ENCODE measurements at regions not wholly inside any gene's neighbourhood (a gene's known extent, or its start where the extent isn't known, plus 50 kb on each side); places are given as distances from the start of the nearest gene placed in this dataset.

GRCh38 chr3:147152476-147152875 lies 253.9 kb downstream of the ZIC4 start:
- H3K4me3 ChIP-seq, result no peak overlapping the region
- intact Hi-C loops (cut with DNase I), result no loop called here
- no peaks in the 10 kb centered on the region for H3K36me3 ChIP-seq
- no peak for DNase-seq
- peaks cover 0 to 17% of the 10 kb centered on the region in 2 donors for H3K9me3 ChIP-seq
- H3K4me1 ChIP-seq, result no peaks in the 10 kb centered on the region
- no peak for TF ChIP-seq CTCF (IDR thresholded peaks at IDR 0.05)
- no peak overlapping the region for H3K27ac ChIP-seq
- H3K27me3 ChIP-seq, result no peaks in the 10 kb centered on the region
- ATAC-seq, result no peak

DNA sequence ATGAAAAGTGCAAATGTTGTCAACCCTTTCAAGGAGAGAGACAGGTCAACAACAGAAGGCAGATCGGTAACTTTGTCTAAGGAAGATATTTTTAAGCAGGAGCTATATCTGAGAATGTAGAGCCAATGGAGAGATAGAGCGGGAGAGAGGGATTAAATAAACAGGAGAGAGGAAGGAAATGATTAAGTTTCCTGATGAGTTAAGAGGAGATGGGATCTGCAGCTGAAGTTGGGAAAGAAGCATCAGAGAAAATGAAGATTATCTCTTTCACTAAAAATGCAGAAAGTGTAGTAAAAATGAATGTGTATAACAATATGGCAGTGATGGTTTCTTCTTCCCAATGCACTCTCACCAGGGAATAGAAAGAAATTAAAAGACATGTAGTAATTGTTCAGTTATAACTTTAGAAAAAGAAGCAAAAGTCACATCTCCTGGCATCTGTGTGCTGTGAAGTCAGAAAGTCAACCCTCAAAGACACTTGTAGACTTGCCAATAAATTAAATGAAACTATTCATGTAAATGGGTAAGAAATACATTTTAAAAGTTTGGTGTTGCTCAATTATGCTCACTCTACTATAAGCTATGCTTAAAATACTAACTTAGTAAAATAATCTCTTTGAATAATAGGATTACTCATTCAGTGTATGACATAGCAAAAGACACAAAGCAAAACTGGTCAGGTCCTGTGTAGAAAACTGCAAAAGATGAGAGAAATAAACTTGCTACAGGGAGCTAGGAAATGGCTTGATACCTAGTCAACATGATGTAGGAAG lies 264.6 kb downstream of the ZIC4 start:
- no peak overlapping the region for H3K4me3 ChIP-seq
- H3K4me1 ChIP-seq, result no peaks in the 10 kb centered on the region
- H3K9me3 ChIP-seq, result no peaks in the 10 kb centered on the region
- intact Hi-C loops (cut with DNase I), result no loop called here
- DNase-seq, result no peak
- no peaks in the 10 kb centered on the region for H3K36me3 ChIP-seq
- TF ChIP-seq CTCF (IDR thresholded peaks at IDR 0.05), result no peak
- no peak for ATAC-seq
- no peak overlapping the region for H3K27ac ChIP-seq
- H3K27me3 ChIP-seq, result no peaks in the 10 kb centered on the region

DNA sequence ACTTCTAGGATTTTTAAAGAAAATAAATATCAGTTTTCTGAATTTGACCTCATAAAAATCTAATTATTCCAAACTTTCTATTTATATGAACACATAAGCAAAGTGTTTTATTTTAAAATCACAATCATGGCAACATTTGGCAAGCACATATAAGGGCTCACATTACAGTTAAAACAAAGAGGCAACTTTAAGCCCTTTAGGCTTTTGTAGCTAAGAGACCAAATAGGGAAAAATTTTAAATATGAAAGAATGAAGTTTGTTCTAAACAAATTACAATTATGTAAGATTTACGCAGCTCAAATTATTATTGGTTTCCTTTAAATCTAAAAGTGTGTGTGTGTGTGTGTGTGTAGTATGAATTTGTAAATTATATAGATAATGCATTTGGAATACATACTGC lies 267.0 kb downstream of the ZIC4 start:
- no peaks in the 10 kb centered on the region for H3K4me1 ChIP-seq
- no peaks in the 10 kb centered on the region for H3K36me3 ChIP-seq
- no peak overlapping the region for H3K4me3 ChIP-seq
- no peak for DNase-seq
- intact Hi-C loops (cut with DNase I), result no loop called here
- no peaks in the 10 kb centered on the region for H3K27me3 ChIP-seq
- no peak for ATAC-seq
- no peak overlapping the region for H3K27ac ChIP-seq
- H3K9me3 ChIP-seq, result no peaks in the 10 kb centered on the region
- no peak for TF ChIP-seq CTCF (IDR thresholded peaks at IDR 0.05)

DNA sequence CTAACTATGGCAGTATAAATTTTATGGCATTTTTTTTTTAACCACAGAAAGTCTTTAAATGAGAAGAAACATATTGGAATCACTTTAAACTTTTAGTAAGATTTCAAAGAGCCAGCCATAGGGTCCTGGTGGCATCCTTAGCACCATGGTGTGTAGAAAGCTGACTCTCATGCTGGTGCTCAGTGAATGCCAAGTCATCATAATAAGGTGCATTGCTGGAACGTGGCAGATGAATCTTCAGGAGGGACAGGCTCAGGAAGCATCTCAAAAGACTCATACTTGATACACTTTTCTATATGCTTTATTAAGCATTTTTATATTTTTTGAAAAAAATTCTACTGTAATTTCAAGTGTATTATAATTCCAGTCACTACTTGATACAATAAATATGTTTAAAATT lies 274.2 kb downstream of the ZIC4 start:
- no peaks in the 10 kb centered on the region for H3K4me1 ChIP-seq
- intact Hi-C loops (cut with DNase I), result no loop called here
- TF ChIP-seq CTCF (IDR thresholded peaks at IDR 0.05), result no peak
- no peak for DNase-seq
- ATAC-seq, result no peak
- H3K4me3 ChIP-seq, result no peak overlapping the region
- H3K36me3 ChIP-seq, result no peaks in the 10 kb centered on the region
- no peak overlapping the region for H3K27ac ChIP-seq
- H3K27me3 ChIP-seq, result no peaks in the 10 kb centered on the region
- peaks cover 0 to 12% of the 10 kb centered on the region in 2 donors for H3K9me3 ChIP-seq

- intact Hi-C loops (cut with DNase I), result no loop called here
- Histone ChIP-seq H3K27ac (no peak overlapping the region), H3K36me3 (no peaks in the 10 kb centered on the region), H3K27me3 (no peaks in the 10 kb centered on the region), H3K4me1 (no peaks in the 10 kb centered on the region), H3K9me3 (peaks cover 0 to 12% of the 10 kb centered on the region in 2 donors), H3K4me3 (no peak overlapping the region)
- ATAC-seq, result no peak
- TF ChIP-seq CTCF (IDR thresholded peaks at IDR 0.05), result no peak
- no peak for DNase-seq
Observed at GRCh38 chr3:147130461-147130860, 275.9 kb downstream of the ZIC4 start.

All from left lung (tissue), 4 donors.